GM12878 (cell line): ENCODE measurements at regions not wholly inside any gene's neighbourhood (a gene's known extent, or its start where the extent isn't known, plus 50 kb on each side); places are given as distances from the start of the nearest gene placed in this dataset.

ENCODE experiments used
- ATAC-seq: fragments of 200-7000 bp; cut with Tn5 transposase; 3 replicates; pipeline ENCODE4 v1.9.1; 2020; ENCODE audit warnings: mild to moderate bottlenecking, moderate library complexity
- BruUV-seq: library from RNA; stranded (reverse); fragments of 400-500 nt; replicated peaks from 2 replicates; lab custom pipeline; 2021; lab: Mats Ljungman, UMichigan
- CTCF ChIA-PET: fragments of 300-600 bp; sonication (Branson Sonifier 250); formaldehyde crosslinking; extraction: SDS; loops from one replicate; lab custom pipeline; 2021; ENCODE audit warnings: inconsistent platforms; lab: Yijun Ruan, JAX
- POLR2A ChIA-PET: fragments of 350-600 bp; formaldehyde crosslinking; extraction: SDS; loops from one replicate; lab custom pipeline; 2021; ENCODE audit warnings: inconsistent platforms; lab: Charles Lee
- RAD21 ChIA-PET: fragments of 300-600 bp; sonication (Branson Sonifier 250); formaldehyde crosslinking; loops from one replicate; lab custom pipeline; 2023; ENCODE audit warnings: antibody characterized with exemption; ENCODE audit not compliant: unreplicated experiment; lab: Charles Lee
- SMC1A ChIA-PET: fragments of 300-600 bp; sonication (Branson Sonifier 250); formaldehyde crosslinking; loops from one replicate; lab custom pipeline; 2023; ENCODE audit not compliant: unreplicated experiment, uncharacterized antibody; lab: Charles Lee
- DNase-seq: peaks from one replicate; pipeline ENCODE4 v3.0.0-alpha.2; 2011; ENCODE audit warnings: low read depth, low spot score
- FAIRE-seq: peaks from 3 replicates; lab custom pipeline; 2011; peaks lifted over from hg19 to GRCh38; lab: Jason Lieb, UNC
- H2AFZ ChIP-seq: 2 replicates; pipeline ENCODE4 v1.6.0; 2011; ENCODE audit warnings: low read depth, low read length, control low read depth; ENCODE audit not compliant: control insufficient read depth
- H3K27ac ChIP-seq: 2 replicates; pipeline ENCODE4 v1.5.1; 2011; ENCODE audit warnings: control low read depth; ENCODE audit not compliant: control insufficient read depth, insufficient read depth
- H3K27me3 ChIP-seq, 2 experiments: replicated peaks in 1 of 2; 2 replicates each; pipeline versions ENCODE4 v1.6.0 to v1.6.1; 2011; ENCODE audit warnings: low read length in 1 of 2; ENCODE audit not compliant: control insufficient read depth in 2 of 2, insufficient read depth in 2 of 2
- H3K36me3 ChIP-seq, 2 experiments: 2 replicates each; pipeline ENCODE4 v1.5.1; 2011; ENCODE audit warnings: low read length in 1 of 2; ENCODE audit not compliant: control insufficient read depth in 2 of 2, insufficient read depth in 2 of 2
- H3K4me1 ChIP-seq: 2 replicates; pipeline ENCODE4 v1.6.1; 2011; ENCODE audit warnings: mild to moderate bottlenecking, low read length, moderate library complexity, mixed read lengths; ENCODE audit not compliant: control insufficient read depth, insufficient read depth
- H3K4me2 ChIP-seq: 2 replicates; pipeline ENCODE4 v1.6.0; 2011; ENCODE audit warnings: control low read depth; ENCODE audit not compliant: control insufficient read depth, insufficient read depth
- H3K4me3 ChIP-seq: fragments of 200-600 bp; sonication (generic); 2 replicates; pipeline ENCODE4 v1.5.1; 2016
- H3K79me2 ChIP-seq: 2 replicates; pipeline ENCODE4 v1.6.0; 2011; ENCODE audit warnings: low read length; ENCODE audit not compliant: control insufficient read depth, insufficient read depth
- H3K9ac ChIP-seq: 2 replicates; pipeline ENCODE4 v1.8.0; 2011; ENCODE audit warnings: low read length, control low read depth, mixed read lengths; ENCODE audit not compliant: control insufficient read depth, insufficient read depth
- H3K9me3 ChIP-seq: replicated peaks from 3 replicates; pipeline ENCODE4 v1.5.1; 2011; ENCODE audit warnings: mild to moderate bottlenecking, low read length; ENCODE audit not compliant: control insufficient read depth, insufficient read depth
- H4K20me1 ChIP-seq: 2 replicates; pipeline ENCODE4 v1.6.0; 2011; ENCODE audit not compliant: control insufficient read depth, insufficient read depth
- ATF7 ChIP-seq: fragments of 450-650 bp; IDR thresholded peaks from 2 replicates; pipeline ENCODE4 v1.6.1; 2016; ENCODE audit warnings: low read depth, mild to moderate bottlenecking
- IRF4 ChIP-seq: IDR thresholded peaks from 2 replicates; pipeline ENCODE4 v1.6.1; 2011; ENCODE audit warnings: low read depth, low read length
- JUND ChIP-seq: IDR thresholded peaks from 2 replicates; pipeline ENCODE4 v1.6.1; 2012; ENCODE audit warnings: low read depth, mild to moderate bottlenecking, low read length, improper control_type of control experiment, moderate library complexity
- MYB ChIP-seq: fragments of 150-350 bp; IDR thresholded peaks from 2 replicates; pipeline ENCODE4 v1.6.1; 2014; ENCODE audit warnings: mild to moderate bottlenecking, low read depth, low read length, borderline replicate concordance
- NR2C2 ChIP-seq: IDR thresholded peaks from 2 replicates; pipeline ENCODE4 v1.6.1; 2011; ENCODE audit warnings: borderline replicate concordance, low read depth; ENCODE audit not compliant: control insufficient read depth, insufficient read length
- SMARCA5 ChIP-seq: fragments of 450-650 bp; IDR thresholded peaks from 2 replicates; pipeline ENCODE4 v1.6.1; 2017; ENCODE audit warnings: mild to moderate bottlenecking
- ZNF274 ChIP-seq: IDR thresholded peaks from one replicate; pipeline ENCODE4 v1.8.0; 2011; ENCODE audit not compliant: insufficient read length, insufficient read depth
- in situ Hi-C: fragments of 300-500 bp; cut with MboI; formaldehyde crosslinking; loops from 9 replicates; pipeline ENCODE4 v1.14.3; 2018; ENCODE audit warnings: mixed read lengths
- intact Hi-C: fragments of 100-400 bp; cut with micrococcal nuclease; formaldehyde crosslinking; loops from one replicate; pipeline ENCODE4 v1.14.2; 2022; ENCODE audit not compliant: unreplicated experiment
- TF ChIP-seq, protein P1 (sequence below): fragments of 450-650 bp; formaldehyde crosslinking; IDR thresholded peaks from 2 replicates; pipeline ENCODE4 v1.4.0; 2020; ENCODE audit warnings: mild to moderate bottlenecking, moderate library complexity
- TF ChIP-seq, protein P2 (sequence below): IDR thresholded peaks from 2 replicates; pipeline ENCODE4 v1.6.1; 2012; ENCODE audit warnings: mild to moderate bottlenecking, low read depth, low read length
- TF ChIP-seq, protein P3 (sequence below), 3 experiments: IDR thresholded peaks in 2 of 3; conservative IDR thresholded peaks in 1 of 3; 2 replicates each; pipeline ENCODE4 v1.5.1; 2011; ENCODE audit warnings: low read depth in 3 of 3, low read length in 3 of 3, mild to moderate bottlenecking in 3 of 3, control low read depth in 2 of 3, moderate library complexity in 2 of 3, inconsistent platforms in 1 of 3, mixed read lengths in 1 of 3; ENCODE audit not compliant: control insufficient read depth in 2 of 3, insufficient read depth in 1 of 3; ENCODE audit errors: extremely low read depth in 1 of 3
- TF ChIP-seq, protein P4 (sequence below): fragments of 450-650 bp; formaldehyde crosslinking; IDR thresholded peaks from 2 replicates; pipeline ENCODE4 v1.5.0; 2022; ENCODE audit warnings: mild to moderate bottlenecking, missing genetic modification characterization

DNA sequence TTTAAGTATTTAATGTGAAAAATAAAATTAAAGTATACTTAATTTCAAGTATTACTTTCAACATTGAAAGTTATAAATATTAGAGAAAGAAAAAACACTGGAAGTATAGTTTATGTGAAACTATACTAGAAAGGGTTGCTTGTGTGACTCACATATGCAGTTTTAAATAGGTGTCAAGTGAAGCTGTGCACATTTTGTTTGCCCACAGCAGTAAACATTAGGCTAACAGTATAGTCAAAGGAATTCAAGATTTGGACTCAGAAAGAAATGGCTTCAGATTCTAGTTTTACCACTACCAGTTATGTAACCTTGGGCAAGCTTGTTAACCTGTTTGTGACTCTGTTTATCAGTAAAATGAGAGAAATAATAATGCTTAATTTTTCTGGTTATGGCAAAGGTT, 148.2 kb downstream of the FAM47B start:
- Histone ChIP-seq H3K4me2 (no peak overlapping the region), H3K79me2 (no peaks in the 10 kb centered on the region), H3K4me1 (no peaks in the 10 kb centered on the region), H3K9ac (no peak overlapping the region), H3K36me3 (no peaks in the 10 kb centered on the region), H3K27ac (no peak overlapping the region), H4K20me1 (no peaks in the 10 kb centered on the region), H3K9me3 (no peaks in the 10 kb centered on the region), H3K4me3 (no peak overlapping the region), H3K27me3 (no peaks in the 10 kb centered on the region), H2AFZ (no peak overlapping the region)
- intact Hi-C loops: no loop called here
- ChIA-PET RAD21 (no interaction called here), SMC1A (no interaction called here), POLR2A (no interaction called here), CTCF (interaction anchor here (0.8 kb wide), 1 partner anchor 11 kb away, joined by 3 read pairs; no protein-coding TSS in a partner anchor)
- BruUV-seq: no TSS peak
- in situ Hi-C loops: no loop called here
- ATAC-seq (no peak), DNase-seq (no peak), FAIRE-seq (no peak)
- TF ChIP-seq NR2C2 (no peak), SMARCA5 (no peak), JUND (no peak), MYB (no peak), ATF7 (no peak), ZNF274 (no peak), IRF4 (no peak)
- TF ChIP-seq, protein P1, sequence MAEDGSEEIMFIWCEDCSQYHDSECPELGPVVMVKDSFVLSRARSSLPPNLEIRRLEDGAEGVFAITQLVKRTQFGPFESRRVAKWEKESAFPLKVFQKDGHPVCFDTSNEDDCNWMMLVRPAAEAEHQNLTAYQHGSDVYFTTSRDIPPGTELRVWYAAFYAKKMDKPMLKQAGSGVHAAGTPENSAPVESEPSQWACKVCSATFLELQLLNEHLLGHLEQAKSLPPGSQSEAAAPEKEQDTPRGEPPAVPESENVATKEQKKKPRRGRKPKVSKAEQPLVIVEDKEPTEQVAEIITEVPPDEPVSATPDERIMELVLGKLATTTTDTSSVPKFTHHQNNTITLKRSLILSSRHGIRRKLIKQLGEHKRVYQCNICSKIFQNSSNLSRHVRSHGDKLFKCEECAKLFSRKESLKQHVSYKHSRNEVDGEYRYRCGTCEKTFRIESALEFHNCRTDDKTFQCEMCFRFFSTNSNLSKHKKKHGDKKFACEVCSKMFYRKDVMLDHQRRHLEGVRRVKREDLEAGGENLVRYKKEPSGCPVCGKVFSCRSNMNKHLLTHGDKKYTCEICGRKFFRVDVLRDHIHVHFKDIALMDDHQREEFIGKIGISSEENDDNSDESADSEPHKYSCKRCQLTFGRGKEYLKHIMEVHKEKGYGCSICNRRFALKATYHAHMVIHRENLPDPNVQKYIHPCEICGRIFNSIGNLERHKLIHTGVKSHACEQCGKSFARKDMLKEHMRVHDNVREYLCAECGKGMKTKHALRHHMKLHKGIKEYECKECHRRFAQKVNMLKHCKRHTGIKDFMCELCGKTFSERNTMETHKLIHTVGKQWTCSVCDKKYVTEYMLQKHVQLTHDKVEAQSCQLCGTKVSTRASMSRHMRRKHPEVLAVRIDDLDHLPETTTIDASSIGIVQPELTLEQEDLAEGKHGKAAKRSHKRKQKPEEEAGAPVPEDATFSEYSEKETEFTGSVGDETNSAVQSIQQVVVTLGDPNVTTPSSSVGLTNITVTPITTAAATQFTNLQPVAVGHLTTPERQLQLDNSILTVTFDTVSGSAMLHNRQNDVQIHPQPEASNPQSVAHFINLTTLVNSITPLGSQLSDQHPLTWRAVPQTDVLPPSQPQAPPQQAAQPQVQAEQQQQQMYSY: no peak
- TF ChIP-seq, protein P2, sequence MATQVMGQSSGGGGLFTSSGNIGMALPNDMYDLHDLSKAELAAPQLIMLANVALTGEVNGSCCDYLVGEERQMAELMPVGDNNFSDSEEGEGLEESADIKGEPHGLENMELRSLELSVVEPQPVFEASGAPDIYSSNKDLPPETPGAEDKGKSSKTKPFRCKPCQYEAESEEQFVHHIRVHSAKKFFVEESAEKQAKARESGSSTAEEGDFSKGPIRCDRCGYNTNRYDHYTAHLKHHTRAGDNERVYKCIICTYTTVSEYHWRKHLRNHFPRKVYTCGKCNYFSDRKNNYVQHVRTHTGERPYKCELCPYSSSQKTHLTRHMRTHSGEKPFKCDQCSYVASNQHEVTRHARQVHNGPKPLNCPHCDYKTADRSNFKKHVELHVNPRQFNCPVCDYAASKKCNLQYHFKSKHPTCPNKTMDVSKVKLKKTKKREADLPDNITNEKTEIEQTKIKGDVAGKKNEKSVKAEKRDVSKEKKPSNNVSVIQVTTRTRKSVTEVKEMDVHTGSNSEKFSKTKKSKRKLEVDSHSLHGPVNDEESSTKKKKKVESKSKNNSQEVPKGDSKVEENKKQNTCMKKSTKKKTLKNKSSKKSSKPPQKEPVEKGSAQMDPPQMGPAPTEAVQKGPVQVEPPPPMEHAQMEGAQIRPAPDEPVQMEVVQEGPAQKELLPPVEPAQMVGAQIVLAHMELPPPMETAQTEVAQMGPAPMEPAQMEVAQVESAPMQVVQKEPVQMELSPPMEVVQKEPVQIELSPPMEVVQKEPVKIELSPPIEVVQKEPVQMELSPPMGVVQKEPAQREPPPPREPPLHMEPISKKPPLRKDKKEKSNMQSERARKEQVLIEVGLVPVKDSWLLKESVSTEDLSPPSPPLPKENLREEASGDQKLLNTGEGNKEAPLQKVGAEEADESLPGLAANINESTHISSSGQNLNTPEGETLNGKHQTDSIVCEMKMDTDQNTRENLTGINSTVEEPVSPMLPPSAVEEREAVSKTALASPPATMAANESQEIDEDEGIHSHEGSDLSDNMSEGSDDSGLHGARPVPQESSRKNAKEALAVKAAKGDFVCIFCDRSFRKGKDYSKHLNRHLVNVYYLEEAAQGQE: no peak
- TF ChIP-seq, protein P3, sequence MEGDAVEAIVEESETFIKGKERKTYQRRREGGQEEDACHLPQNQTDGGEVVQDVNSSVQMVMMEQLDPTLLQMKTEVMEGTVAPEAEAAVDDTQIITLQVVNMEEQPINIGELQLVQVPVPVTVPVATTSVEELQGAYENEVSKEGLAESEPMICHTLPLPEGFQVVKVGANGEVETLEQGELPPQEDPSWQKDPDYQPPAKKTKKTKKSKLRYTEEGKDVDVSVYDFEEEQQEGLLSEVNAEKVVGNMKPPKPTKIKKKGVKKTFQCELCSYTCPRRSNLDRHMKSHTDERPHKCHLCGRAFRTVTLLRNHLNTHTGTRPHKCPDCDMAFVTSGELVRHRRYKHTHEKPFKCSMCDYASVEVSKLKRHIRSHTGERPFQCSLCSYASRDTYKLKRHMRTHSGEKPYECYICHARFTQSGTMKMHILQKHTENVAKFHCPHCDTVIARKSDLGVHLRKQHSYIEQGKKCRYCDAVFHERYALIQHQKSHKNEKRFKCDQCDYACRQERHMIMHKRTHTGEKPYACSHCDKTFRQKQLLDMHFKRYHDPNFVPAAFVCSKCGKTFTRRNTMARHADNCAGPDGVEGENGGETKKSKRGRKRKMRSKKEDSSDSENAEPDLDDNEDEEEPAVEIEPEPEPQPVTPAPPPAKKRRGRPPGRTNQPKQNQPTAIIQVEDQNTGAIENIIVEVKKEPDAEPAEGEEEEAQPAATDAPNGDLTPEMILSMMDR (IDR thresholded peaks at IDR 0.05 in 2 of 3, conservative IDR thresholded peaks at IDR 0.05 in 1 of 3; ENCODE audit: control insufficient read depth in 2 of 3, extremely low read depth in 1 of 3, insufficient read depth in 1 of 3, low read depth in 3 of 3, low read length in 3 of 3): no peak
- TF ChIP-seq, protein P4, sequence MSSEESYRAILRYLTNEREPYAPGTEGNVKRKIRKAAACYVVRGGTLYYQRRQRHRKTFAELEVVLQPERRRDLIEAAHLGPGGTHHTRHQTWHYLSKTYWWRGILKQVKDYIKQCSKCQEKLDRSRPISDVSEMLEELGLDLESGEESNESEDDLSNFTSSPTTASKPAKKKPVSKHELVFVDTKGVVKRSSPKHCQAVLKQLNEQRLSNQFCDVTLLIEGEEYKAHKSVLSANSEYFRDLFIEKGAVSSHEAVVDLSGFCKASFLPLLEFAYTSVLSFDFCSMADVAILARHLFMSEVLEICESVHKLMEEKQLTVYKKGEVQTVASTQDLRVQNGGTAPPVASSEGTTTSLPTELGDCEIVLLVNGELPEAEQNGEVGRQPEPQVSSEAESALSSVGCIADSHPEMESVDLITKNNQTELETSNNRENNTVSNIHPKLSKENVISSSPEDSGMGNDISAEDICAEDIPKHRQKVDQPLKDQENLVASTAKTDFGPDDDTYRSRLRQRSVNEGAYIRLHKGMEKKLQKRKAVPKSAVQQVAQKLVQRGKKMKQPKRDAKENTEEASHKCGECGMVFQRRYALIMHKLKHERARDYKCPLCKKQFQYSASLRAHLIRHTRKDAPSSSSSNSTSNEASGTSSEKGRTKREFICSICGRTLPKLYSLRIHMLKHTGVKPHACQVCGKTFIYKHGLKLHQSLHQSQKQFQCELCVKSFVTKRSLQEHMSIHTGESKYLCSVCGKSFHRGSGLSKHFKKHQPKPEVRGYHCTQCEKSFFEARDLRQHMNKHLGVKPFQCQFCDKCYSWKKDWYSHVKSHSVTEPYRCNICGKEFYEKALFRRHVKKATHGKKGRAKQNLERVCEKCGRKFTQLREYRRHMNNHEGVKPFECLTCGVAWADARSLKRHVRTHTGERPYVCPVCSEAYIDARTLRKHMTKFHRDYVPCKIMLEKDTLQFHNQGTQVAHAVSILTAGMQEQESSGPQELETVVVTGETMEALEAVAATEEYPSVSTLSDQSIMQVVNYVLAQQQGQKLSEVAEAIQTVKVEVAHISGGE (CRISPR knock-in tag): no peak
